GM21786 (cell line): ENCODE measurements at regions not wholly inside any gene's neighbourhood (a gene's known extent, or its start where the extent isn't known, plus 50 kb on each side); places are given as distances from the start of the nearest gene placed in this dataset.
A peak's percentile ranks its signal among the peaks of the same experiment; 100 is the strongest.
"Not testable (repeated sequence)": the region's sequence is repeated elsewhere in the genome, so short reads cannot be mapped to it uniquely, and the experiment has no call there.

Source experiments
- ATAC-seq: cut with Tn5 transposase; IDR thresholded peaks from one replicate; pipeline ENCODE4 v1.9.1; 2021; ENCODE audit not compliant: unreplicated experiment

GRCh38 chr2:406231-406630 is 118.3 kb upstream of the ALKAL2 start:
- ATAC-seq: no peak

DNA sequence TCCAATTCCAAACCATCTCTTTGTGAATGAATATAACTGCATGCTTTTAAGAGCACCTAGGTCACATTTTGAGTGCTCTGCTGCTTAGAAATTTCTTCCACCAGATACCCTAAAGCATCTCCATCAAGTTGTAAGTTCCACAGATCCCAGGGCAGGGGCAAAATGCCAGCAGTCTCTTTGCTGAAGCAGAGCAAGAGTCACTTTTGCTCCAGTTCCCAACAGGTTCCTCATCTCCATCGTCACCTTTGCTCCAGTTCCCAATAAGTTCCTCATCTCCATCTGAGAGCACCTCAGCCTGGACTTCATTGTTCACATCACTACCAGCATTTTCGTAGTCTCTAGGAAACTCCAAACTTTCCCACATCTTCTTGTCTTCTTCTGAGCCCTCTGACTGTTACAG is 116.7 kb upstream of the ALKAL2 start:
- no peak for ATAC-seq

GRCh38 chr2:403682-404081 is 115.8 kb upstream of the ALKAL2 start:
- no peak for ATAC-seq

- no peak for ATAC-seq
Measured at GRCh38 chr2:402721-403120, 114.8 kb upstream of the ALKAL2 start.

DNA sequence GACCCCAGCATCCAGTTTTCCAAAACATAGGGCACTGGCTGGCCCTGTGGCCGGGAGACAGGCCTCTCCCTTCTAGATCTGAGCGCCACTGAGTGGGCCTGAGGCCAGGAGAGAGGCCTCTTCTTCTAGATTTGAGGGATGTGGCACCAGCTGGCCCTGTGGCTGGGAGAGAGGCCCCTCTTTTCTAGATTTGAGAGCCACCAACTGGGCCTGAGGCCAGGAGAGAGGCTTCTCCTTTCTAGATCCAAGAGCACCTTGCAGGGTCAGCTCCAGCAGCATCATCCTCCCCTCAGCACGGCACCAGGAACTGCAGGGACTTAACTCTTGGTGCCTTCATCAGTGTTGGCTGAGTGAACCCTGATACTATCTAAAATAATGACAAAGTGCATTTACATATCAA is 114.3 kb upstream of the ALKAL2 start:
- no peak for ATAC-seq

- no peak for ATAC-seq
Measured at GRCh38 chr2:401019-401679, 113.3 kb upstream of the ALKAL2 start.

DNA sequence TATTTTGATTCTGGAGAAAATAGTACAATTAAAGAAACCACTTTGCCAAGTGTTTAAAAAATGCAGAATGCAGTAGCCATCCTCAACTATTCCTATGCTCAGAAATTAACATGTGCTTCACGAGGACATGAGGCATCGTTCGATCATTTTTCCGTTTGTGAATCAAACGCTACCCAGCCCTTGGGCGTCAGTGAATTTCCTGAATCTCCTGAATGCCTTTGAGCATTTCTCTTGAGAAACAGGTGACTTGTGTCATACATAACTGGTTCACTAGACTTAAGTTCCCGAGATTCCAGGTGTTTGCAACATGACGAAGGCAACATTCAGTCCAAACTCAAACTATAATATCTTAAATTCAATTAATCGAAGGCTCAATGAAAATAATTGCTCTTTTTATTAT is 110.0 kb upstream of the ALKAL2 start:
- no peak for ATAC-seq

- no peak for ATAC-seq
Measured at GRCh38 chr2:397521-397920, 109.6 kb upstream of the ALKAL2 start.

DNA sequence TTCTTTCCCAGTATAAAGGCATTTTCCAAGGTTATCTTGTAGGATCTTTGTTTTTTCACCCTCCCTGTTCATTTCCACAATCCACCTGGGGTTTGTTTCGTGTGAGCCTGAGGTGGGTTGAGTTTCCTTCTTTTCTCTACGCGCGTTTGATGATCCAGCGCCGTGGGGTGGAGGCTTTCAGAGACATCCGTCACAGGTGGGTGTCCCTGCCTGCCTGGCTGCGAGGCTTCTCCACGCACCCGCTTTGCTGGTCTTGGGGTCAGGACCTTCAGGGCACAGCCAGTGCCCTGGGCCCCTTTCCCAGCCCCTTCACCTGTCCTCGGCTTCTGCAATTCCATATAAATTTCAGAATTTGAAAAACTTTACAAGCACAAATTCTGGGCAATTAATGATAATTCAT is 109.0 kb upstream of the ALKAL2 start:
- no peak for ATAC-seq

- no peak for ATAC-seq
Measured at GRCh38 chr2:395886-396285, 108.0 kb upstream of the ALKAL2 start.

DNA sequence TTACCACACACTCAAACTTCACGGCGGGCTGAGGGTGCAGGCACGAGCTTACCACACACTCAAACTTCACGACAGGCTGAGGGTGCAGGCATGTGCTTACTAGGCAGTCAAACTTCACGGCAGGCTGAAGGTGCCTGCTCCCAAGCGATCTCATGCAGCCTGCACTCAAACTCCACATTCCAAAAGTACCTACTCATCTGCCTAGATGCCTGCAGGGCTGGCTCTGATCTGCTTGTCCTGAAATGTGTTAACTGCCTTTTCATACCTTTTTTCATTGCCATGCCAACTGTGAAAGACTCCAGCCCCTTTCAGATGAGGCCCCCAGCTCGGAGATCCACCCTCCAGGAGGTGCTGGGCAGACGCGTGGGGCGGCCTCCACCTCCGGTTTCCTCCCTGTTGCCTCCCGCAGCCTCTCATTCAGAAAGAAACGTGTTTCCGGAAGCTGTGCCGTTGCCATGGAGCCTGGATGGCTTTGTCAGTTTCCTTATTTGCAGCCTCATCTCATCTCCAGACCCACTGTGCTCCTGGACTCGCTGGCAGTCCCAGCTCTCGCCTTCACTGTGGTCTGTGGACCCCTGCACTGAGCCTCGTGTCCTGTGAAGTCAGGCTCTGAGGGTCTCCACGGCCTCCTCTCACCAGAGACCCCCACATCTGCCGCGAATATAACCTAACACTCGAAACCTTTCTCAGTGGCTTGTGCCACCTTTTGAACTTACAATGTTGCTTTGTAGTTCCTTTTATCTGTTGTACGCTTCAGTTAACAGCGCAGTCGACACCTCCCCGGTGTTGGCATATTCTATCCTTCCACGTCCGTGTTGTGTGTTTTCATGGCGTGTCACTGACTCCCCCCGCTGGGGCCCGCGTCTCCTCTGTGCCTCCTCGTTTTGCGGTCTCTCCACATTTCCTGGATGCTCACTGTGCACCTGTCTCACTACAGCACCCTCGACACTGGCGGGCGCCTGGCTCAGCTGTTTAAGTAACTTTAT is 106.1 kb upstream of the ALKAL2 start:
- ATAC-seq: peak; percentile 66

DNA sequence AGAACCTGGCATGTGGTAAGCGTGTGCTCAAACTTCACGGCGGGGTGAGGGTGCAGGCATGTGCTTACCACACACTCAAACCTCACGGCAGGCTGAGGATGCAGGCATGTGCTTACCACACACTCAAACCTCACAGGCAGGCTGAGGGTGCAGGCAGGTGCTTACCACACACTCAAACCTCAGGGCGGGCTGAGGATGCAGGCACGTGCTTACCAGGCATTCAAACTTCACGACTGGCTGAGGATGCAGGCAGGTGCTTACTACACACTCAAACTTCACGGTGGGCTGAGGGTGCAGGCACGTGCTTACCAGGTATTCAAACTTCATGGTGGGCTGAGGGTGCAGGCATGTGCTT is 105.0 kb upstream of the ALKAL2 start:
- ATAC-seq: no peak

GRCh38 chr2:392181-392925 is 104.5 kb upstream of the ALKAL2 start:
- ATAC-seq: no peak

DNA sequence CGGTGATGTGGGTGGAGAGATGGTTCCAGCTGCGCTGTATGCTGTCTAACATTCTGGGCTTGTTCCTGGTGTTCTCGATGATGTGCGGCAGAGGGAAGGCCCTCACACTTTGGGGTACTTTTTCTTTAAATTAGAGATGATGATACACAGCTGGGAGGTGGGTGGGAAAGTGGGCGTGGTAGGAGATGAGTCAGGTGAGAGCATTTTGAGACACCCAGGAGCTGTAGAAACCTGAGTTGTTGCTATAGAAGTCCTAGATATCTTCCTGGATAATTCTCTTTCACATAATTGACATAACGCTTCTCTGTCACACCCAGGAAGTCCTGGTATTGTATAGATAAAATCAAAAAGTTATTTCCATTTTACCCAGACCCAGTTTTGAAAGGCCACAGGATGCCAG is 103.8 kb upstream of the ALKAL2 start:
- ATAC-seq: no peak

DNA sequence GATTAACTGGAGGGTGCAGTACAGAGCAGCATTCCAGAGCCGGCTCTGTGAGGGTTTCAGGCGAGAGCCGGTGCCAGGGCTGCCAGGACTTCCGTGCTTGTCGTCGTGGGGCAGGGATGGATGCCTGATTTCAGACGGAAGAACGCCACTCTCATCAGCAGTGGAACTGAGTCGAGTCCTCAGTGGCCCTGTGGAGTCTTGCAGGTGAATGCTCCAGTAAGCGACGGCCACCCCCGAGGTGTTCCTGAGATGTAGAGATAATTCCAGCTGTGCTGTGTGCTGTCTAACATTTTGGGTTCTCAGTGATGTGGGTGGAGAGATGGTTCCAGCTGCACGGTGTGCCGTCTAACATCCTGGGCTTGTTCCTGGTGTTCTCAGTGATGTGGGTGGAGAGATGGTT is 103.1 kb upstream of the ALKAL2 start:
- ATAC-seq: no peak

GRCh38 chr2:389985-390384 is 102.1 kb upstream of the ALKAL2 start:
- ATAC-seq: not testable (repeated sequence)

- ATAC-seq: not testable (repeated sequence)
Measured at GRCh38 chr2:388752-389151, 100.9 kb upstream of the ALKAL2 start.

GRCh38 chr2:387980-388421 is 100.1 kb upstream of the ALKAL2 start:
- no peak for ATAC-seq

DNA sequence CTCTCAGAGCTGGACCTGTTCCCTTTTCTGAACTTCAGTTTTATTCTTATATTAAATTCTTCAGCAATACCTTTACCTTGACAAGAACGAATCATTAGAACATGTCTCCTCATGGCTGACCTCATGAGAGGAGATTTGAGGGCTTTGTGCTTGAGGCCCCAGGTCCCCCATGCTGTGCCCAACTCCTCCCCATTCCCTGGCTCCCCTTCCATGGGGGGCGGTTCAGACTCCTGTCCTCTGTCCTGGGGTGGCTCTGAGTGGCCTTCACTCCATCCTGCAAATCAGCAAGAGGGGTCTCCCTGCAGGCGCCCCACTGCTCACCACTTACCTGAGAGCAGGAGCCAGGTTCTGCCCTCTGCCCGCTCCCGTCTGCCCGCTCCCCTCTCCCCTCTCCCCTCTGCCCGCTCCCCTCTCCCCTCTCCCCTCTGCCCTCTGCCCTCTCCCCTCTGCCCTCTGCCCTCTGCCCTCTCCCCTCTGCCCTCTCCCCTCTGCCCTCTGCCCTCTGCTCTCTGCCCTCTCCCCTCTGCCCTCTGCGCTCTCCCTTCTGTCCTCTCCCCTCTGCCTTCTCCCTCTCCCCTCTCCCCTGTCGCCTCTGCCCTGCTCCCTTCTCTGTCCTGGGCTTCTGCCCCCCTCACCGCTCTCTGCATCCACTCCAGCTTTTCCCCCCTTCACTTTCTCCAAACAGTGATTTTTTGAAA is 98.7 kb upstream of the ALKAL2 start:
- ATAC-seq: no peak

- no peak for ATAC-seq
Measured at GRCh38 chr2:385785-386184, 97.9 kb upstream of the ALKAL2 start.

- no peak for ATAC-seq
Measured at GRCh38 chr2:385061-385460, 97.2 kb upstream of the ALKAL2 start.
